22Rv1 (cell line): ENCODE measurements at regions not wholly inside any gene's neighbourhood (a gene's known extent, or its start where the extent isn't known, plus 50 kb on each side); places are given as distances from the start of the nearest gene placed in this dataset.

Experiments used
- H3K27ac ChIP-seq: fragments of 450-650 bp; 2 replicates; pipeline ENCODE4 v1.5.1; 2017
- ZFX ChIP-seq: fragments of 450-650 bp; IDR thresholded peaks from 2 replicates; pipeline ENCODE4 v1.6.1; 2017; ENCODE audit warnings: antibody characterized with exemption, borderline replicate concordance
- TF ChIP-seq, protein P1 (sequence below): fragments of 450-650 bp; IDR thresholded peaks from 2 replicates; pipeline ENCODE4 v1.5.1; 2017; ENCODE audit warnings: mild to moderate bottlenecking

DNA sequence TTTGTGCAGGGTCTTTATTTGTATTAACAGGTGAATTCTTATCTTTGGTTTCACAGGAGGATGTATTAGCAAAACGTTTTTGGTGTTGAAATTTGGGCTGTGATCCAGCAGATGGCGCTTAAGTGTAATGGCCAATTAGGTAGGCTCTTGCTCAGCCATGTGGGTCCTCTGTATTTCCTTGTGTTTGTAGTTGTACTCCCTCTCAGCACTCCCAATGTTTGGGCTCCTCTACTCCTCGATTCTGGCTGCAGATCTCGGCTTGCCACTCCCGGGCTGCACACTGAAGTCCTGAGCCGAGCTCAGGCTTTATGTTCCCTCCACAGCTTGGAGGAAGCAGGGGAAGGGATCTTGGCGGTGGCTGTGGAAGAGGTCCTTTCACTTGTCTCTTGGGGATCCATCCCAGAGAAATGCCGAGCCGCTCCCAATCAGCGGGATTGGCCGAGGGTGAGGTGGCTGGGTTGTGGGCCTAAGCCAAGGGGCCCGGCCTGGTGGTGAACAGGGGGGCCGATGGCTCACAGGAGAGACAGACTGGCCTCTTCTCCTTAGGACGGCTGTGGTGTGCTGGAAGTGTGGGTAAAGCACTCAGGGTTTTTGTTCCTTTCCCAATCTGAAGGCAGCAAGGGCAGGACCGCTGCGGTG, 133.7 kb downstream of the AEBP2 start:
- H3K27ac ChIP-seq = no peak overlapping the region

GRCh38 chr12:19573866-19574265, 134.6 kb downstream of the AEBP2 start:
- H3K27ac ChIP-seq = no peak overlapping the region
- TF ChIP-seq, protein P1, sequence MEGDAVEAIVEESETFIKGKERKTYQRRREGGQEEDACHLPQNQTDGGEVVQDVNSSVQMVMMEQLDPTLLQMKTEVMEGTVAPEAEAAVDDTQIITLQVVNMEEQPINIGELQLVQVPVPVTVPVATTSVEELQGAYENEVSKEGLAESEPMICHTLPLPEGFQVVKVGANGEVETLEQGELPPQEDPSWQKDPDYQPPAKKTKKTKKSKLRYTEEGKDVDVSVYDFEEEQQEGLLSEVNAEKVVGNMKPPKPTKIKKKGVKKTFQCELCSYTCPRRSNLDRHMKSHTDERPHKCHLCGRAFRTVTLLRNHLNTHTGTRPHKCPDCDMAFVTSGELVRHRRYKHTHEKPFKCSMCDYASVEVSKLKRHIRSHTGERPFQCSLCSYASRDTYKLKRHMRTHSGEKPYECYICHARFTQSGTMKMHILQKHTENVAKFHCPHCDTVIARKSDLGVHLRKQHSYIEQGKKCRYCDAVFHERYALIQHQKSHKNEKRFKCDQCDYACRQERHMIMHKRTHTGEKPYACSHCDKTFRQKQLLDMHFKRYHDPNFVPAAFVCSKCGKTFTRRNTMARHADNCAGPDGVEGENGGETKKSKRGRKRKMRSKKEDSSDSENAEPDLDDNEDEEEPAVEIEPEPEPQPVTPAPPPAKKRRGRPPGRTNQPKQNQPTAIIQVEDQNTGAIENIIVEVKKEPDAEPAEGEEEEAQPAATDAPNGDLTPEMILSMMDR = no peak
- no peak for TF ChIP-seq ZFX

More for the DNA sequence above, 133.7 kb downstream of the AEBP2 start:
- no peak for TF ChIP-seq ZFX
- TF ChIP-seq, protein P1 = peak; percentile 90

DNA sequence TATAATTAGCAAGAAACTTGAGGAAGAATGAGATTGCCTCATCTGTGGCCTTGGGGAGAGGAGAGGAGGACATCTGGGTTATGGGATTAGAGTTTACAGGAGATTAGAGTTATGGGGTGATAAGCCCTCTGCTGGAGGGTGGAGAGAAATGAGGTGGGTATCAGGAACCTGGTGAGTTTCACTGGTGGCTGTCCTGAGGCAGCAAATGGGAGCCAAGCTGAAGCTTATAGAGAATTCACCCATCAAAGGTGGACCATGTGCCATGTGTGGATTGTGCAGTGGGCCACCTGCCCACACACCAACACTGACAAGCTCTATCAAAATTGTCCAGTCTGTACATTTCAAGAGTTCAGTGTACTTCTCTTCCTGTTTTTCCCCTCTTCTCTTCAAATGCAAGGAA, 135.3 kb downstream of the AEBP2 start:
- TF ChIP-seq ZFX = no peak
- TF ChIP-seq, protein P1 = no peak
- H3K27ac ChIP-seq = no peak overlapping the region

DNA sequence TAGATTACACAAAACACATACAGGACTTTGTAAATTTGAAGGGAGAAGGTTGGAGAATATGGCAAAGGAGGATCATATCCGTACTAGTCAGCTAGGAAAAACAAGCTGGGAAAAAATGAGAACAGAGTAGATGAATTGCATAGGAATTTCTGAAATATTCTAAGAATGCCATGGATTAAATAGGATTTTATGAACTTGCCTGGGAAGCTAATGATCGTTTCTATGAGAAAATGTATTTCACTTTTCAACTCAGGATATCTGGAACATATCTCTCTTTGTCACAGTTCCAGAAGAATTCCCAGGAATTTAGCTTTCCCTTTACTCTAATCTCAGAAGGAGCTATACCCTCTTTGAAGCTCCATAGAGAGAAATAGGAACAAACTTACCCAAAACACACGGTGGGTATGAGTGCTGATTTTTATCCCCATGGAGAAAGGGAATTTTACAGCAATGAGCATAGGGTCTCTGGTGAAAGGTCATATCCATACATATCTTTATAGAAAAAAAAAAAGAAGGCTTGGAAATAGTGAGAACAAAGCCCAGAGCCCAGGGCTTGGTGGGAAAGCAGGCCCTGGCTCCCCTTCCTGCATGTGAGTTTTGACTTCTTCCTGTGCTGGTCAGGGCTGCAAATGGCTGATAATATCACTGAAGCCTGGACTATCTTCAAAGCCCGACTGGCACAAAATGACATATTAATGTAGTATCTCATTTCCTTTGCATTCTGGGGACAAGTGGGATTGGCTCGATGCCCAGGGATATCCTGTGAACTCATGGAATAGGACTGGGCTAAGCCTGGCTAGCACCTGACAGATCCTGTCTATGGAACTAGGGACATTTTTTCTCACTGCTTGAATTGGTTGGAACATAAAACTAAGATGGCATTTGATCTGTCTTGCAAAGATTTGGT, 136.3 kb downstream of the AEBP2 start:
- no peak for TF ChIP-seq ZFX
- TF ChIP-seq, protein P1 = no peak
- no peak overlapping the region for H3K27ac ChIP-seq

GRCh38 chr12:19576506-19577280, 137.4 kb downstream of the AEBP2 start:
- TF ChIP-seq, protein P1 = no peak
- TF ChIP-seq ZFX = no peak
- no peak overlapping the region for H3K27ac ChIP-seq

DNA sequence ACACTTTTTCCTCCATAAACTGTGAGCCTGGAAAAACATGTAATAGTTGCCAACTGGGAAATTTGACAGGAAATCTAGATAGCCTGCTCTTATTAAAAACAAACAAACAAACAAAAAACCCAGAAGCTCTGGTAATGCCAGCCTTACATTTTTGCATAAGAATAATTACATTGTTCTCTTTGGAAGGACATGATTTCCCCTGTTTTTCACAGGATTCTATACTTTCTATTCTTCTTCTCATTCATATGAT, 137.9 kb downstream of the AEBP2 start:
- TF ChIP-seq ZFX = no peak
- TF ChIP-seq, protein P1 = no peak
- no peak overlapping the region for H3K27ac ChIP-seq

- TF ChIP-seq, protein P1 = no peak
- no peak overlapping the region for H3K27ac ChIP-seq
Observed at GRCh38 chr12:19584732-19585131, 145.4 kb downstream of the AEBP2 start.
